ENCODE measurements at regions not wholly inside any gene's neighbourhood (a gene's known extent, or its start where the extent isn't known, plus 50 kb on each side); places are given as distances from the start of the nearest gene placed in this dataset.

DNA sequence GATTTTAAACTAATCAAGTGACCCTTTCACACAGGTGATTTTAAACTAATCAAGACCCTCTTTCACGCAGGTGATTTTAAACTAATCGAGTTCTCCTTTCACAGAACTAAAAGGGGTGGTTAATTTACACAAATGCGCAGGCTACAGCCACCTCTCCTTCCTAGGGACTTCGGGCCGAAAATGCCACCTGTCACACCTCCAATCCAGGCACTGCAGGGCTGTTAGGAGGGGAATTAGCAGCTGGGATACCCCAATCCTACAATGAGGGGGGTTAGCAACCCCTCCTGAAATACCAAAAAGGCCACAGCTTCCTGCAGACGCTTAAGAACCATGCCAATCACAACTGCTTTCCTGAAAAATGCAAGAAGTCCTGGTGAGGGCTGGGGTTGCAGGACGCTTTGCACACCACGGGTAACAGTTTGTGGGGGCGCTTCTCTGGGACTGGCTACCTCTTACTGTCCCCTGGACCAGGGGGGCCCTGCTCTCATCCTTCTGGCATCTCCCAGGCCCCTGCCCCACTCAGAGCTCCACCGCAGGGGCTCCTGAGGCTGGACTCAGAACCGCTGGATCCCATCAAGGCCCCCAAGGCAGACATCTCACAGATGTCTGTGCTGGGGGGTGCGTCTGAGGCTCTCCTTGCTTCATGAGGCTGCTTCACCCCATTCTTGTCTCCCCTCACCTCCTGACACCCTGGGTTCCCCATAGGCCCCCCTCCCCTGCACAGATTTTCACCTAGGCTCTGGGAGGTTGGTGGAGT, 145.9 kb downstream of the OR4M2 start:
- Histone ChIP-seq H3K27ac (no peak overlapping the region), H3K4me1 (peaks cover 0 to 11% (median 0%) of the 10 kb centered on the region in 6 donors), H3K9me3 (no peaks in the 10 kb centered on the region), H3K4me3 (no peak overlapping the region), H3K27me3 (replicated peaks in 1 of 7) (no peaks in the 10 kb centered on the region), H3K36me3 (no peaks in the 10 kb centered on the region)
- intact Hi-C loops (cut with DNase I; ENCODE audit: low total_unique reads), result no loop called here
- 64 to 73% (median 71%) methylated on average over 12 of the region's 12 CpGs for WGBS, 5 donors
- DNase-seq, result peak; percentile 70
- TF ChIP-seq, protein P1, sequence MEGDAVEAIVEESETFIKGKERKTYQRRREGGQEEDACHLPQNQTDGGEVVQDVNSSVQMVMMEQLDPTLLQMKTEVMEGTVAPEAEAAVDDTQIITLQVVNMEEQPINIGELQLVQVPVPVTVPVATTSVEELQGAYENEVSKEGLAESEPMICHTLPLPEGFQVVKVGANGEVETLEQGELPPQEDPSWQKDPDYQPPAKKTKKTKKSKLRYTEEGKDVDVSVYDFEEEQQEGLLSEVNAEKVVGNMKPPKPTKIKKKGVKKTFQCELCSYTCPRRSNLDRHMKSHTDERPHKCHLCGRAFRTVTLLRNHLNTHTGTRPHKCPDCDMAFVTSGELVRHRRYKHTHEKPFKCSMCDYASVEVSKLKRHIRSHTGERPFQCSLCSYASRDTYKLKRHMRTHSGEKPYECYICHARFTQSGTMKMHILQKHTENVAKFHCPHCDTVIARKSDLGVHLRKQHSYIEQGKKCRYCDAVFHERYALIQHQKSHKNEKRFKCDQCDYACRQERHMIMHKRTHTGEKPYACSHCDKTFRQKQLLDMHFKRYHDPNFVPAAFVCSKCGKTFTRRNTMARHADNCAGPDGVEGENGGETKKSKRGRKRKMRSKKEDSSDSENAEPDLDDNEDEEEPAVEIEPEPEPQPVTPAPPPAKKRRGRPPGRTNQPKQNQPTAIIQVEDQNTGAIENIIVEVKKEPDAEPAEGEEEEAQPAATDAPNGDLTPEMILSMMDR (IDR thresholded peaks at IDR 0.05 in 8 of 11, conservative IDR thresholded peaks at IDR 0.05 in 3 of 11), result no peak
- TF ChIP-seq POLR2A (IDR thresholded peaks at IDR 0.05) (no peak), POLR2AphosphoS5 (IDR thresholded peaks at IDR 0.05) (no peak)

- WGBS, 5 donors, result 74 to 94% (median 89%) methylated on average over 6 to 7 of the region's 7 CpGs
- Histone ChIP-seq H3K4me1 (peaks cover 0 to 5% (median 0%) of the 10 kb centered on the region in 6 donors), H3K9me3 (no peaks in the 10 kb centered on the region), H3K27ac (no peak overlapping the region), H3K4me3 (no peak overlapping the region), H3K27me3 (replicated peaks in 1 of 7) (no peaks in the 10 kb centered on the region), H3K36me3 (no peaks in the 10 kb centered on the region)
- intact Hi-C loops (cut with DNase I; ENCODE audit: low total_unique reads), result no loop called here
- TF ChIP-seq, protein P1 (IDR thresholded peaks at IDR 0.05 in 8 of 11, conservative IDR thresholded peaks at IDR 0.05 in 3 of 11), result no peak
- TF ChIP-seq POLR2AphosphoS5 (IDR thresholded peaks at IDR 0.05) (no peak), POLR2A (IDR thresholded peaks at IDR 0.05) (no peak)
- peak; percentile 64 for DNase-seq
Observed at GRCh38 chr15:22227411-22228100, 147.2 kb downstream of the OR4M2 start.

DNA sequence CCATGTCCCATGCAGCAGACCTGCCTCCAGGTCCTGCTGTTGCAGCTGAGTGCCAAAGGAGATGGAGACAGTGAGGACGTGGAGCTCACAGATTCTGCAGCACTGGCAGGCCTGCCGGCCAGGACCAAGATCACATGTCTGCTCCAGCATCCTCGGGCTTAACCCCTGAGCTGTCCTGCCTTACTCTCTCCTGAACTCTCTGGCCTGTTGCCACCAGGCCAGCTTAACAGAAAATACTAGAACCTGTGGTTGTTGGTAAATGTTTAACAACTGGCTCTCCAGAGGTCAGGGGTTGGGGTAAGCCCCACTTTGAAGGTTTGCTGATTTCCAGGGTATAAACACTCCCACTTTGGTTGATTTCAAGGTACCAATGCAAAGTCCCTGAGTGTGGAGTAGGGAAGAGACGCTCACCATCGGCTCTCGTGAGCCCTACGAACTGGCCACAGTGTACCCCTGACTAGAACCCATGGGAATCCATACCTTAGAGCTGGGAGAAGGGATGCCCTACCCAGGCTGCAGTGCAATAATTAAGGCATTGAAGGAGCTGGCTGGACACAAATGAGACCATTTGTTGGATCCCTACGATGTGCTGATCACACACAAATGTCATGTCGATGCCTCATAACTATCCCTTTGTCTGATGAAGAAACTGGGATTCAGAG, 147.9 kb downstream of the OR4M2 start:
- TF ChIP-seq, protein P1 (IDR thresholded peaks at IDR 0.05 in 8 of 11, conservative IDR thresholded peaks at IDR 0.05 in 3 of 11), result no peak
- no peak for TF ChIP-seq POLR2AphosphoS5 (IDR thresholded peaks at IDR 0.05)
- no peak for TF ChIP-seq POLR2A (IDR thresholded peaks at IDR 0.05)
- Histone ChIP-seq H3K27me3 (replicated peaks in 1 of 7) (no peaks in the 10 kb centered on the region), H3K36me3 (no peaks in the 10 kb centered on the region), H3K4me1 (peaks cover 0 to under 1% (median 0%) of the 10 kb centered on the region in 6 donors), H3K9me3 (no peaks in the 10 kb centered on the region), H3K4me3 (no peak overlapping the region), H3K27ac (no peak overlapping the region)
- whole genome bisulfite sequencing, 5 donors, result 77 to 90% (median 84%) methylated on average over 5 to 9 of the region's 9 CpGs
- intact Hi-C loops (cut with DNase I; ENCODE audit: low total_unique reads), result no loop called here
- DNase-seq, result peak; percentile 68

All from spleen (tissue), 11 donors.